Occipital lobe (tissue), 1 donor: ENCODE measurements at regions not wholly inside any gene's neighbourhood (a gene's known extent, or its start where the extent isn't known, plus 50 kb on each side); places are given as distances from the start of the nearest gene placed in this dataset.

Source experiments
- DNase-seq: peaks from one replicate; lab custom pipeline; 2025; lab: John Stamatoyannopoulos, UW

- no peak for DNase-seq
These were observed 2683.1 kb downstream of the ARAP2 start for GRCh38 chr4:33561259-33561658.

GRCh38 chr4:33566649-33567048 lies 2677.7 kb downstream of the ARAP2 start:
- DNase-seq, result no peak

GRCh38 chr4:33577791-33578190 lies 2666.5 kb downstream of the ARAP2 start:
- no peak for DNase-seq

- DNase-seq, result no peak
These were observed 2664.4 kb downstream of the ARAP2 start for GRCh38 chr4:33579951-33580350.

GRCh38 chr4:33592701-33593100 lies 2651.6 kb downstream of the ARAP2 start:
- DNase-seq, result no peak

- no peak for DNase-seq
These were observed 2637.4 kb downstream of the ARAP2 start for GRCh38 chr4:33606951-33607350.

GRCh38 chr4:33616121-33616520 lies 2628.2 kb downstream of the ARAP2 start:
- DNase-seq, result no peak

GRCh38 chr4:33625748-33626147 lies 2618.6 kb downstream of the ARAP2 start:
- no peak for DNase-seq

GRCh38 chr4:33626221-33626620 lies 2618.1 kb downstream of the ARAP2 start:
- DNase-seq, result no peak

GRCh38 chr4:33628296-33628695 lies 2616.0 kb downstream of the ARAP2 start:
- peak; percentile 3 for DNase-seq

- DNase-seq, result no peak
These were observed 2595.3 kb downstream of the ARAP2 start for GRCh38 chr4:33649015-33649414.

- no peak for DNase-seq
These were observed 2594.8 kb downstream of the ARAP2 start for GRCh38 chr4:33649471-33649870.

- DNase-seq, result no peak
These were observed 2594.3 kb downstream of the ARAP2 start for GRCh38 chr4:33650036-33650435.

- no peak for DNase-seq
These were observed 2585.3 kb downstream of the ARAP2 start for GRCh38 chr4:33658971-33659370.

GRCh38 chr4:33661636-33662035 lies 2582.7 kb downstream of the ARAP2 start:
- no peak for DNase-seq

GRCh38 chr4:33685939-33686338 lies 2558.4 kb downstream of the ARAP2 start:
- DNase-seq, result no peak

GRCh38 chr4:33696041-33696440 lies 2548.3 kb downstream of the ARAP2 start:
- no peak for DNase-seq

- no peak for DNase-seq
These were observed 2547.7 kb downstream of the ARAP2 start for GRCh38 chr4:33696586-33696985.

- DNase-seq, result no peak
These were observed 2535.1 kb downstream of the ARAP2 start for GRCh38 chr4:33709247-33709646.

GRCh38 chr4:33711826-33712225 lies 2532.5 kb downstream of the ARAP2 start:
- DNase-seq, result no peak

- DNase-seq, result no peak
These were observed 2529.3 kb downstream of the ARAP2 start for GRCh38 chr4:33714971-33715370.

GRCh38 chr4:33715841-33716395 lies 2528.4 kb downstream of the ARAP2 start:
- no peak for DNase-seq

GRCh38 chr4:33722254-33722653 lies 2522.1 kb downstream of the ARAP2 start:
- no peak for DNase-seq
